ENCODE measurements at regions not wholly inside any gene's neighbourhood (a gene's known extent, or its start where the extent isn't known, plus 50 kb on each side); places are given as distances from the start of the nearest gene placed in this dataset.
"Not testable (repeated sequence)": the region's sequence is repeated elsewhere in the genome, so short reads cannot be mapped to it uniquely, and the experiment has no call there.

- peak; percentile 58 for ATAC-seq (ENCODE audit: low FRiP score)
- DNase-seq = peak in 1 of 2 donors; percentile 64
- peak overlapping the region in 1 of 2 donors; percentile 18 for H3K4me3 ChIP-seq (ENCODE audit: low read length in 2 of 2)
- intact Hi-C loops (cut with DNase I) = loop anchor here (5.0 to 10.0 kb wide), 4 partner anchors 63 to 155 kb away; partner anchors contain the start of gene SLC4A7 (in 1 of the 2)
- WGBS, 2 donors = 6 to 13% methylated on average over 9 of the region's 9 CpGs
- H3K27ac ChIP-seq (ENCODE audit: low read depth in 1 of 2, low read length in 2 of 2) = peak overlapping the region; percentile 71 to 77
- no peaks in the 10 kb centered on the region for H3K9me3 ChIP-seq (ENCODE audit: control insufficient read depth, low read length)
- H3K27me3 ChIP-seq (ENCODE audit: control insufficient read depth in 1 of 2, insufficient read depth in 2 of 2, low read length in 1 of 2) = no peaks in the 10 kb centered on the region
- H3K36me3 ChIP-seq (ENCODE audit: control insufficient read depth in 1 of 2, insufficient read depth in 2 of 2, low read length in 1 of 2) = no peaks in the 10 kb centered on the region
- peaks cover 0 to 4% of the 10 kb centered on the region in 2 donors for H3K4me1 ChIP-seq (ENCODE audit: control insufficient read depth in 1 of 2, insufficient read depth in 2 of 2, low read length in 2 of 2)
Observed at GRCh38 chr3:27637346-27637995, 84.7 kb downstream of the EOMES start.

GRCh38 chr3:27635006-27635405 lies 87.1 kb downstream of the EOMES start:
- not testable (repeated sequence) for DNase-seq; H3K4me3 ChIP-seq (ENCODE audit: low read length in 2 of 2)
- intact Hi-C loops (cut with DNase I) = loop anchor here (5.0 to 10.0 kb wide), 4 partner anchors 60 to 153 kb away; partner anchors contain the start of gene SLC4A7 (in 1 of the 2)

GRCh38 chr3:27633224-27633545 lies 88.9 kb downstream of the EOMES start:
- no peaks in the 10 kb centered on the region for H3K36me3 ChIP-seq (ENCODE audit: control insufficient read depth in 1 of 2, insufficient read depth in 2 of 2, low read length in 1 of 2)
- H3K27me3 ChIP-seq (ENCODE audit: control insufficient read depth in 1 of 2, insufficient read depth in 2 of 2, low read length in 1 of 2) = no peaks in the 10 kb centered on the region
- WGBS, 2 donors = 8 to 10% methylated on average over 6 of the region's 6 CpGs
- H3K9me3 ChIP-seq (ENCODE audit: control insufficient read depth, low read length) = no peaks in the 10 kb centered on the region
- peak overlapping the region; percentile 52 to 65 for H3K4me3 ChIP-seq (ENCODE audit: low read length in 2 of 2)
- intact Hi-C loops (cut with DNase I) = loop anchor here (10.0 kb wide), 2 partner anchors 58 to 128 kb away; no protein-coding TSS in a partner anchor
- DNase-seq (no peak), ATAC-seq (ENCODE audit: low FRiP score) (peak; percentile 58)
- H3K27ac ChIP-seq (ENCODE audit: low read depth in 1 of 2, low read length in 2 of 2) = peak overlapping the region; percentile 88 to 93
- peaks cover 0 to 2% of the 10 kb centered on the region in 2 donors for H3K4me1 ChIP-seq (ENCODE audit: control insufficient read depth in 1 of 2, insufficient read depth in 2 of 2, low read length in 2 of 2)

More at GRCh38 chr3:27635006-27635405, 87.1 kb downstream of the EOMES start:
- not testable (repeated sequence) for H3K27ac ChIP-seq (ENCODE audit: low read depth in 1 of 2, low read length in 2 of 2); ATAC-seq (ENCODE audit: low FRiP score); H3K36me3 ChIP-seq (ENCODE audit: control insufficient read depth in 1 of 2, insufficient read depth in 2 of 2, low read length in 1 of 2); H3K9me3 ChIP-seq (ENCODE audit: control insufficient read depth, low read length); H3K4me1 ChIP-seq (ENCODE audit: control insufficient read depth in 1 of 2, insufficient read depth in 2 of 2, low read length in 2 of 2); H3K27me3 ChIP-seq (ENCODE audit: control insufficient read depth in 1 of 2, insufficient read depth in 2 of 2, low read length in 1 of 2)
- WGBS, 2 donors = 15 to 17% methylated on average over 5 of the region's 5 CpGs

GRCh38 chr3:27632431-27633223 lies 89.5 kb downstream of the EOMES start:
- H3K36me3 ChIP-seq (ENCODE audit: control insufficient read depth in 1 of 2, insufficient read depth in 2 of 2, low read length in 1 of 2) = no peaks in the 10 kb centered on the region
- H3K27ac ChIP-seq (ENCODE audit: low read depth in 1 of 2, low read length in 2 of 2) = peak overlapping the region; percentile 88 to 93
- WGBS, 2 donors = 8 to 10% methylated on average over 62 to 66 of the region's 66 CpGs
- peak; percentile 73 to 85 for DNase-seq
- H3K9me3 ChIP-seq (ENCODE audit: control insufficient read depth, low read length) = no peaks in the 10 kb centered on the region
- intact Hi-C loops (cut with DNase I) = loop anchor here (10.0 kb wide), 2 partner anchors 58 to 128 kb away; no protein-coding TSS in a partner anchor
- no peaks in the 10 kb centered on the region for H3K27me3 ChIP-seq (ENCODE audit: control insufficient read depth in 1 of 2, insufficient read depth in 2 of 2, low read length in 1 of 2)
- H3K4me3 ChIP-seq (ENCODE audit: low read length in 2 of 2) = peak overlapping the region; percentile 52 to 65
- H3K4me1 ChIP-seq (ENCODE audit: control insufficient read depth in 1 of 2, insufficient read depth in 2 of 2, low read length in 2 of 2) = peaks cover 0 to 2% of the 10 kb centered on the region in 2 donors
- peak; percentile 83 for ATAC-seq (ENCODE audit: low FRiP score)

GRCh38 chr3:27630885-27631284 lies 91.2 kb downstream of the EOMES start:
- ATAC-seq (ENCODE audit: low FRiP score) = no peak
- Histone ChIP-seq H3K4me3 (ENCODE audit: low read length in 2 of 2) (no peak overlapping the region), H3K36me3 (ENCODE audit: control insufficient read depth in 1 of 2, insufficient read depth in 2 of 2, low read length in 1 of 2) (no peaks in the 10 kb centered on the region), H3K27me3 (ENCODE audit: control insufficient read depth in 1 of 2, insufficient read depth in 2 of 2, low read length in 1 of 2) (no peaks in the 10 kb centered on the region), H3K4me1 (ENCODE audit: control insufficient read depth in 1 of 2, insufficient read depth in 2 of 2, low read length in 2 of 2) (peaks cover 0 to 2% of the 10 kb centered on the region in 2 donors), H3K27ac (ENCODE audit: low read depth in 1 of 2, low read length in 2 of 2) (no peak overlapping the region), H3K9me3 (ENCODE audit: control insufficient read depth, low read length) (no peaks in the 10 kb centered on the region)
- intact Hi-C loops (cut with DNase I) = loop anchor here (10.0 kb wide), 2 partner anchors 56 to 126 kb away; no protein-coding TSS in a partner anchor
- DNase-seq = no peak
- 93% methylated on average over 4 of the region's 4 CpGs for WGBS, 2 donors

GRCh38 chr3:27629366-27629765 lies 92.8 kb downstream of the EOMES start:
- intact Hi-C loops (cut with DNase I) = no loop called here
- 65 to 70% methylated on average over 2 of the region's 2 CpGs for WGBS, 2 donors
- DNase-seq = no peak

GRCh38 chr3:27628026-27628750 lies 93.9 kb downstream of the EOMES start:
- ATAC-seq (ENCODE audit: low FRiP score) = no peak
- DNase-seq = no peak
- Histone ChIP-seq H3K4me1 (ENCODE audit: control insufficient read depth in 1 of 2, insufficient read depth in 2 of 2, low read length in 2 of 2) (peaks cover 0 to 3% of the 10 kb centered on the region in 2 donors), H3K36me3 (ENCODE audit: control insufficient read depth in 1 of 2, insufficient read depth in 2 of 2, low read length in 1 of 2) (no peaks in the 10 kb centered on the region), H3K9me3 (ENCODE audit: control insufficient read depth, low read length) (no peaks in the 10 kb centered on the region), H3K4me3 (ENCODE audit: low read length in 2 of 2) (no peak overlapping the region), H3K27ac (ENCODE audit: low read depth in 1 of 2, low read length in 2 of 2) (no peak overlapping the region), H3K27me3 (ENCODE audit: control insufficient read depth in 1 of 2, insufficient read depth in 2 of 2, low read length in 1 of 2) (no peaks in the 10 kb centered on the region)
- WGBS, 2 donors = 88 to 89% methylated on average over 5 of the region's 5 CpGs
- intact Hi-C loops (cut with DNase I) = no loop called here

More at GRCh38 chr3:27629366-27629765, 92.8 kb downstream of the EOMES start:
- Histone ChIP-seq H3K27ac (ENCODE audit: low read depth in 1 of 2, low read length in 2 of 2) (no peak overlapping the region), H3K4me1 (ENCODE audit: control insufficient read depth in 1 of 2, insufficient read depth in 2 of 2, low read length in 2 of 2) (no peaks in the 10 kb centered on the region), H3K4me3 (ENCODE audit: low read length in 2 of 2) (no peak overlapping the region), H3K9me3 (ENCODE audit: control insufficient read depth, low read length) (no peaks in the 10 kb centered on the region), H3K36me3 (ENCODE audit: control insufficient read depth in 1 of 2, insufficient read depth in 2 of 2, low read length in 1 of 2) (no peaks in the 10 kb centered on the region), H3K27me3 (ENCODE audit: control insufficient read depth in 1 of 2, insufficient read depth in 2 of 2, low read length in 1 of 2) (no peaks in the 10 kb centered on the region)
- ATAC-seq (ENCODE audit: low FRiP score) = no peak

- Histone ChIP-seq H3K4me3 (ENCODE audit: low read length in 2 of 2) (no peak overlapping the region), H3K27ac (ENCODE audit: low read depth in 1 of 2, low read length in 2 of 2) (peak overlapping the region in 1 of 2 donors; percentile 39), H3K36me3 (ENCODE audit: control insufficient read depth in 1 of 2, insufficient read depth in 2 of 2, low read length in 1 of 2) (no peaks in the 10 kb centered on the region), H3K9me3 (ENCODE audit: control insufficient read depth, low read length) (no peaks in the 10 kb centered on the region), H3K27me3 (ENCODE audit: control insufficient read depth in 1 of 2, insufficient read depth in 2 of 2, low read length in 1 of 2) (no peaks in the 10 kb centered on the region), H3K4me1 (ENCODE audit: control insufficient read depth in 1 of 2, insufficient read depth in 2 of 2, low read length in 2 of 2) (peaks cover 0 to 6% of the 10 kb centered on the region in 2 donors)
- no peak for DNase-seq
- ATAC-seq (ENCODE audit: low FRiP score) = no peak
- intact Hi-C loops (cut with DNase I) = no loop called here
- WGBS, 2 donors = 10 to 13% methylated on average over 8 of the region's 8 CpGs
Observed at GRCh38 chr3:27626596-27627118, 95.5 kb downstream of the EOMES start.
